BJ (cell line): ENCODE measurements at regions not wholly inside any gene's neighbourhood (a gene's known extent, or its start where the extent isn't known, plus 50 kb on each side); places are given as distances from the start of the nearest gene placed in this dataset.

Experiments used
- CTCF ChIA-PET: fragments of 350-600 bp; formaldehyde crosslinking; extraction: SDS; loops from one replicate; lab custom pipeline; 2021; ENCODE audit warnings: antibody characterized with exemption, inconsistent platforms; lab: Yijun Ruan, JAX
- POLR2A ChIA-PET: fragments of 300-600 bp; sonication (Branson Sonifier 250); formaldehyde crosslinking; extraction: SDS; loops from one replicate; lab custom pipeline; 2021; ENCODE audit warnings: antibody characterized with exemption; lab: Charles Lee
- DNase-seq: peaks from one replicate; pipeline ENCODE4 v3.0.0-alpha.2; 2011; ENCODE audit warnings: low read depth
- H3K27me3 ChIP-seq: 2 replicates; pipeline ENCODE4 v1.6.0; 2011; ENCODE audit warnings: low read length; ENCODE audit not compliant: control insufficient read depth, insufficient read depth
- H3K36me3 ChIP-seq: 2 replicates; pipeline ENCODE4 v1.5.1; 2011; ENCODE audit warnings: low read length; ENCODE audit not compliant: control insufficient read depth, insufficient read depth
- H3K4me3 ChIP-seq: 2 replicates; pipeline ENCODE4 v1.5.1; 2011; ENCODE audit warnings: low read depth, mild to moderate bottlenecking, control low read depth, low read length
- CTCF ChIP-seq: IDR thresholded peaks from 2 replicates; pipeline ENCODE4 v1.5.1; 2011; ENCODE audit warnings: low read depth, mild to moderate bottlenecking, control low read depth, inconsistent platforms, low read length, moderate library complexity; ENCODE audit not compliant: insufficient read depth

GRCh38 chr7:96869538-96869937 lies 135.8 kb upstream of the DLX6 start:
- TF ChIP-seq CTCF = no peak
- ChIA-PET CTCF (no interaction called here), POLR2A (no interaction called here)
- Histone ChIP-seq H3K27me3 (no peaks in the 10 kb centered on the region), H3K36me3 (no peaks in the 10 kb centered on the region), H3K4me3 (no peak overlapping the region)
- no peak for DNase-seq

GRCh38 chr7:96870185-96870584 lies 135.2 kb upstream of the DLX6 start:
- Histone ChIP-seq H3K27me3 (no peaks in the 10 kb centered on the region), H3K4me3 (no peak overlapping the region), H3K36me3 (no peaks in the 10 kb centered on the region)
- ChIA-PET POLR2A (no interaction called here), CTCF (no interaction called here)
- DNase-seq = no peak
- no peak for TF ChIP-seq CTCF

GRCh38 chr7:96870934-96871333 lies 134.4 kb upstream of the DLX6 start:
- no peak for DNase-seq
- no peak for TF ChIP-seq CTCF
- Histone ChIP-seq H3K4me3 (no peak overlapping the region), H3K36me3 (no peaks in the 10 kb centered on the region), H3K27me3 (no peaks in the 10 kb centered on the region)
- CTCF ChIA-PET = interaction anchor here (0.6 kb wide), 1 partner anchor 48 kb away, joined by 3 read pairs; no protein-coding TSS in a partner anchor
- POLR2A ChIA-PET = no interaction called here

GRCh38 chr7:96887426-96887825 lies 117.9 kb upstream of the DLX6 start:
- no peak for TF ChIP-seq CTCF
- no peak overlapping the region for H3K4me3 ChIP-seq
- ChIA-PET POLR2A (no interaction called here), CTCF (no interaction called here)
- no peaks in the 10 kb centered on the region for H3K27me3 ChIP-seq
- no peaks in the 10 kb centered on the region for H3K36me3 ChIP-seq
- DNase-seq = no peak

GRCh38 chr7:96899108-96899507 lies 106.2 kb upstream of the DLX6 start:
- ChIA-PET CTCF (interaction anchor here (0.6 kb wide), 1 partner anchor 9 kb away, joined by 4 read pairs; no protein-coding TSS in a partner anchor), POLR2A (no interaction called here)
- Histone ChIP-seq H3K36me3 (no peaks in the 10 kb centered on the region), H3K4me3 (no peak overlapping the region), H3K27me3 (no peaks in the 10 kb centered on the region)
- no peak for DNase-seq
- TF ChIP-seq CTCF = no peak
